Esophagus muscularis mucosa (tissue), 4 donors: ENCODE measurements at regions not wholly inside any gene's neighbourhood (a gene's known extent, or its start where the extent isn't known, plus 50 kb on each side); places are given as distances from the start of the nearest gene placed in this dataset.

Experiments used
- CTCF ChIP-seq, 3 experiments: fragments of 200-600 bp in 2 of 3; fragments of 450-650 bp in 1 of 3; sonication (generic) in 2 of 3; IDR thresholded peaks; one replicate each; pipeline ENCODE4 v1.5.1; 2017 to 2019; ENCODE audit warnings: antibody characterized with exemption in 3 of 3, mild to moderate bottlenecking in 2 of 3, moderate library complexity in 1 of 3
- EP300 ChIP-seq: sonication (generic); formaldehyde crosslinking; IDR thresholded peaks from one replicate; pipeline ENCODE4 v1.6.1; 2017; ENCODE audit warnings: antibody characterized with exemption
- POLR2AphosphoS5 ChIP-seq, 2 donors: sonication (generic); formaldehyde crosslinking; IDR thresholded peaks; one replicate each; pipeline ENCODE4 v1.6.1; 2017; ENCODE audit warnings: antibody characterized with exemption in 2 of 2

GRCh38 chr2:195473862-195474261 is 183.2 kb upstream of the SLC39A10 start:
- TF ChIP-seq POLR2AphosphoS5 (IDR thresholded peaks at IDR 0.05) = no peak
- TF ChIP-seq CTCF (IDR thresholded peaks at IDR 0.05) = no peak
- TF ChIP-seq EP300 = no peak
